IMR-90 (cell line): ENCODE measurements at regions not wholly inside any gene's neighbourhood (a gene's known extent, or its start where the extent isn't known, plus 50 kb on each side); places are given as distances from the start of the nearest gene placed in this dataset.

ENCODE experiments used
- ATAC-seq: fragments of 200-7000 bp; cut with Tn5 transposase; 2 replicates; pipeline ENCODE4 v1.9.1; 2020; ENCODE audit warnings: low read depth, mild to moderate bottlenecking, moderate library complexity
- BruUV-seq: library from RNA; stranded (reverse); fragments of 400-500 nt; replicated peaks from 2 replicates; lab custom pipeline; 2021; lab: Mats Ljungman, UMichigan
- CTCF ChIA-PET: fragments of 300-600 bp; formaldehyde crosslinking; extraction: SDS; loops from one replicate; lab custom pipeline; 2021; ENCODE audit warnings: antibody characterized with exemption; lab: Yijun Ruan, JAX
- POLR2A ChIA-PET: fragments of 300-600 bp; sonication (Branson Sonifier 250); formaldehyde crosslinking; loops from one replicate; lab custom pipeline; 2022; ENCODE audit warnings: antibody characterized with exemption; ENCODE audit not compliant: unreplicated experiment; lab: Charles Lee
- DNase-seq: peaks from one replicate; pipeline ENCODE4 v3.0.0; 2013
- H2AFZ ChIP-seq: replicated peaks from 2 replicates; pipeline ENCODE3; 2013; ENCODE audit warnings: low read length, mild to moderate bottlenecking; ENCODE audit not compliant: poor library complexity
- H2AK5ac ChIP-seq: 2 replicates; pipeline ENCODE4 v1.6.1; 2013; ENCODE audit warnings: low read depth, low read length, inconsistent platforms
- H2AK9ac ChIP-seq: replicated peaks from 2 replicates; pipeline ENCODE3; 2013; ENCODE audit warnings: mild to moderate bottlenecking, low read depth, low read length, moderate library complexity; ENCODE audit not compliant: poor library complexity
- H2BK120ac ChIP-seq: 2 replicates; pipeline ENCODE4 v1.6.1; 2013; ENCODE audit warnings: low read depth, low read length, inconsistent platforms
- H2BK15ac ChIP-seq: 3 replicates; pipeline ENCODE4 v1.6.1; 2013; ENCODE audit warnings: low read depth, low read length, inconsistent platforms
- H2BK20ac ChIP-seq: 2 replicates; pipeline ENCODE4 v1.6.1; 2013; ENCODE audit warnings: low read depth, mild to moderate bottlenecking, inconsistent platforms, low read length, moderate library complexity
- H2BK5ac ChIP-seq: 2 replicates; pipeline ENCODE4 v1.6.1; 2013; ENCODE audit warnings: mild to moderate bottlenecking, low read depth, low read length, inconsistent platforms; ENCODE audit not compliant: poor library complexity, severe bottlenecking
- H3K14ac ChIP-seq: replicated peaks from 2 replicates; pipeline ENCODE4 v1.6.1; 2013; ENCODE audit warnings: low read depth, low read length, inconsistent platforms
- H3K18ac ChIP-seq: 2 replicates; pipeline ENCODE4 v1.6.1; 2013; ENCODE audit warnings: low read depth, low read length, control low read depth
- H3K23ac ChIP-seq: 2 replicates; pipeline ENCODE4 v1.6.1; 2013; ENCODE audit warnings: low read depth, low read length, inconsistent platforms
- H3K27ac ChIP-seq: 2 replicates; pipeline ENCODE4 v1.5.1; 2013; ENCODE audit warnings: mild to moderate bottlenecking, control low read depth, low read length; ENCODE audit not compliant: insufficient read depth
- H3K27me3 ChIP-seq: 2 replicates; pipeline ENCODE4 v1.6.1; 2013; ENCODE audit warnings: low read length; ENCODE audit not compliant: control insufficient read depth, insufficient read depth
- H3K36me3 ChIP-seq: 2 replicates; pipeline ENCODE4 v1.6.1; 2013; ENCODE audit warnings: low read length, mixed read lengths; ENCODE audit not compliant: control insufficient read depth, insufficient read depth
- H3K4ac ChIP-seq: 2 replicates; pipeline ENCODE4 v1.6.1; 2013; ENCODE audit warnings: low read depth, low read length, inconsistent platforms
- H3K4me1 ChIP-seq: 2 replicates; pipeline ENCODE4 v1.6.1; 2013; ENCODE audit warnings: low read length, mixed read lengths; ENCODE audit not compliant: control insufficient read depth, insufficient read depth
- H3K4me2 ChIP-seq: 2 replicates; pipeline ENCODE4 v1.6.1; 2013; ENCODE audit warnings: low read depth, mild to moderate bottlenecking, control low read depth, low read length, moderate library complexity
- H3K4me3 ChIP-seq: 2 replicates; pipeline ENCODE4 v1.5.1; 2013; ENCODE audit warnings: low read depth, mild to moderate bottlenecking, control low read depth, low read length, moderate library complexity; ENCODE audit not compliant: insufficient read depth
- H3K56ac ChIP-seq: 2 replicates; pipeline ENCODE4 v1.6.1; 2013; ENCODE audit warnings: low read length, inconsistent platforms; ENCODE audit not compliant: insufficient read depth; ENCODE audit errors: extremely low read depth
- H3K79me1 ChIP-seq, 2 experiments: 2 replicates each; pipeline ENCODE4 v1.6.1; 2013; ENCODE audit warnings: low read length in 2 of 2, inconsistent platforms in 1 of 2, low read depth in 1 of 2
- H3K9ac ChIP-seq: 2 replicates; pipeline ENCODE4 v1.6.1; 2013; ENCODE audit warnings: low read depth, low read length, control low read depth
- H3K9me1 ChIP-seq: 2 replicates; pipeline ENCODE4 v1.6.1; 2013; ENCODE audit warnings: low read length, inconsistent platforms; ENCODE audit not compliant: insufficient read depth
- H3K9me3 ChIP-seq: 2 replicates; pipeline ENCODE4 v1.6.1; 2013; ENCODE audit warnings: low read length; ENCODE audit not compliant: control insufficient read depth, insufficient read depth
- H4K20me1 ChIP-seq: 2 replicates; pipeline ENCODE4 v1.6.1; 2013; ENCODE audit warnings: low read length, inconsistent platforms; ENCODE audit not compliant: insufficient read depth
- H4K5ac ChIP-seq: 2 replicates; pipeline ENCODE4 v1.6.1; 2013; ENCODE audit warnings: mild to moderate bottlenecking, low read depth, low read length, control low read depth
- H4K8ac ChIP-seq, 2 experiments: 2 replicates each; pipeline ENCODE4 v1.6.1; 2013; ENCODE audit warnings: low read depth in 2 of 2, low read length in 2 of 2, control low read depth in 1 of 2, inconsistent platforms in 1 of 2
- H4K91ac ChIP-seq: 2 replicates; pipeline ENCODE4 v1.6.1; 2013; ENCODE audit warnings: low read depth, low read length, inconsistent platforms; ENCODE audit not compliant: insufficient read depth
- BHLHE40 ChIP-seq: fragments of 150-350 bp; IDR thresholded peaks from 2 replicates; pipeline ENCODE4 v1.6.1; 2016; ENCODE audit warnings: mild to moderate bottlenecking, low read depth, low read length
- CEBPB ChIP-seq: IDR thresholded peaks from 2 replicates; pipeline ENCODE4 v1.6.1; 2012; ENCODE audit warnings: low read depth, low read length, improper control_type of control experiment
- CHD1 ChIP-seq: IDR thresholded peaks from 2 replicates; pipeline ENCODE4 v1.6.1; 2012; ENCODE audit warnings: low read depth, low read length, improper control_type of control experiment
- CTCF ChIP-seq: conservative IDR thresholded peaks from 2 replicates; pipeline ENCODE4 v1.5.1; 2012; ENCODE audit warnings: mild to moderate bottlenecking, low read depth, low read length, improper control_type of control experiment
- ELK1 ChIP-seq: fragments of 150-350 bp; IDR thresholded peaks from 2 replicates; pipeline ENCODE4 v1.6.1; 2016; ENCODE audit warnings: low read depth, mild to moderate bottlenecking, low read length, moderate library complexity, borderline replicate concordance
- FOS ChIP-seq: fragments of 150-350 bp; IDR thresholded peaks from 2 replicates; pipeline ENCODE4 v1.6.1; 2016; ENCODE audit warnings: low read depth, low read length
- MAFK ChIP-seq: IDR thresholded peaks from 2 replicates; pipeline ENCODE4 v1.6.1; 2012; ENCODE audit warnings: low read depth, low read length, improper control_type of control experiment
- MAZ ChIP-seq: IDR thresholded peaks from 2 replicates; pipeline ENCODE4 v1.6.1; 2012; ENCODE audit warnings: low read depth, mild to moderate bottlenecking, low read length, improper control_type of control experiment, moderate library complexity, borderline replicate concordance
- MXI1 ChIP-seq: IDR thresholded peaks from 2 replicates; pipeline ENCODE4 v1.6.1; 2012; ENCODE audit warnings: low read depth, mild to moderate bottlenecking, low read length, moderate library complexity, borderline replicate concordance
- NFE2L2 ChIP-seq: fragments of 150-350 bp; IDR thresholded peaks from 2 replicates; pipeline ENCODE4 v1.6.1; 2016; ENCODE audit warnings: low read depth, mild to moderate bottlenecking, low read length
- POLR2A ChIP-seq: IDR thresholded peaks from 2 replicates; pipeline ENCODE4 v1.6.1; 2012; ENCODE audit warnings: mild to moderate bottlenecking, low read depth, low read length
- RAD21 ChIP-seq: IDR thresholded peaks from 2 replicates; pipeline ENCODE4 v1.6.1; 2012; ENCODE audit warnings: low read length, improper control_type of control experiment
- RCOR1 ChIP-seq: IDR thresholded peaks from 2 replicates; pipeline ENCODE4 v1.6.1; 2012; ENCODE audit warnings: mild to moderate bottlenecking, low read length, improper control_type of control experiment; ENCODE audit not compliant: insufficient replicate concordance
- RFX5 ChIP-seq: IDR thresholded peaks from 2 replicates; pipeline ENCODE4 v1.8.0; 2012; ENCODE audit warnings: low read depth, mild to moderate bottlenecking, low read length, moderate library complexity
- SMC3 ChIP-seq: fragments of 150-350 bp; IDR thresholded peaks from 2 replicates; pipeline ENCODE4 v1.6.1; 2016; ENCODE audit warnings: low read depth, mild to moderate bottlenecking, antibody characterized with exemption, low read length, moderate library complexity
- USF2 ChIP-seq: fragments of 150-350 bp; IDR thresholded peaks from 2 replicates; pipeline ENCODE4 v1.6.1; 2017; ENCODE audit warnings: mild to moderate bottlenecking, antibody characterized with exemption, low read length, low read depth
- whole genome bisulfite sequencing, 2 experiments: methylation state at CpG; one replicate each; pipeline versions ENCODE4 v1.1.5 to v1.1.7; 2013; ENCODE audit warnings: missing lambda C conversion rate in 2 of 2; ENCODE audit not compliant: insufficient read length in 1 of 2; ENCODE audit errors: extremely low coverage in 2 of 2; 5-methylcytosine and 5-hydroxymethylcytosine counted together
- dilution Hi-C: fragments of 300-500 bp; cut with HindIII; formaldehyde crosslinking; loops from one replicate; pipeline ENCODE4 v1.14.3; 2018; ENCODE audit warnings: low sequenced_read_pairs; ENCODE audit not compliant: unreplicated experiment
- in situ Hi-C: fragments of 300-500 bp; cut with MboI; formaldehyde crosslinking; loops from 3 replicates; pipeline ENCODE4 v1.14.3; 2019; ENCODE audit warnings: low sequenced_read_pairs, inconsistent platforms, mixed read lengths
- intact Hi-C: fragments of 100-400 bp; cut with micrococcal nuclease; formaldehyde crosslinking; loops from 2 replicates; pipeline ENCODE4 v1.10.0; 2022

- Histone ChIP-seq H3K4me3 (no peak overlapping the region), H3K56ac (no peak overlapping the region), H2BK15ac (no peak overlapping the region), H2AK5ac (no peak overlapping the region), H3K79me1 (no peaks in the 10 kb centered on the region), H2BK20ac (no peak overlapping the region), H3K14ac (no peak overlapping the region), H3K9me1 (no peaks in the 10 kb centered on the region), H2BK120ac (no peak overlapping the region), H3K9ac (no peak overlapping the region), H3K9me3 (peaks cover 2% of the 10 kb centered on the region; the same call in 1 of the 2 replicates), H3K36me3 (no peaks in the 10 kb centered on the region), H4K20me1 (no peaks in the 10 kb centered on the region), H3K4ac (no peak overlapping the region), H4K91ac (no peak overlapping the region), H3K18ac (no peak overlapping the region), H3K4me1 (no peaks in the 10 kb centered on the region), H3K27ac (no peak overlapping the region), H2BK5ac (no peak overlapping the region), H2AK9ac (no peak overlapping the region), H4K5ac (no peak overlapping the region), H2AFZ (no peak overlapping the region), H3K23ac (no peak overlapping the region), H3K4me2 (no peak overlapping the region), H4K8ac (no peak overlapping the region), H3K27me3 (peaks cover 21% of the 10 kb centered on the region)
- no TSS peak for BruUV-seq
- CTCF ChIA-PET, result interaction anchor here (0.7 to 1.3 kb wide), 2 partner anchors 9 to 236 kb away, joined by 4 to 5 read pairs; no protein-coding TSS in a partner anchor
- DNase-seq, result no peak
- in situ Hi-C loops, result no loop called here
- dilution Hi-C loops, result no loop called here
- TF ChIP-seq MAZ, result no peak
- TF ChIP-seq RCOR1, result no peak
- no peak for TF ChIP-seq ELK1
- no peak for TF ChIP-seq BHLHE40
- TF ChIP-seq MXI1, result no peak
- no peak for TF ChIP-seq MAFK
- no peak for TF ChIP-seq RAD21
- TF ChIP-seq CEBPB, result no peak
- no peak for TF ChIP-seq NFE2L2
- TF ChIP-seq CTCF, result no peak
- TF ChIP-seq SMC3, result no peak
- no peak for TF ChIP-seq FOS
- no peak for TF ChIP-seq POLR2A
- TF ChIP-seq CHD1, result no peak
- no peak for TF ChIP-seq USF2
- TF ChIP-seq RFX5, result no peak
- ATAC-seq, result no peak
- WGBS, 2 experiments, result 86% methylated on average over 1 of the region's 2 CpGs; no CpG with 5 or more reads in 1 of the 2 experiments
- intact Hi-C loops, result no loop called here
- POLR2A ChIA-PET, result no interaction called here
Measured at GRCh38 chr6:137954253-137954652, 87.2 kb downstream of the TNFAIP3 start.
